ENCODE measurements at regions not wholly inside any gene's neighbourhood (a gene's known extent, or its start where the extent isn't known, plus 50 kb on each side); places are given as distances from the start of the nearest gene placed in this dataset.

DNA sequence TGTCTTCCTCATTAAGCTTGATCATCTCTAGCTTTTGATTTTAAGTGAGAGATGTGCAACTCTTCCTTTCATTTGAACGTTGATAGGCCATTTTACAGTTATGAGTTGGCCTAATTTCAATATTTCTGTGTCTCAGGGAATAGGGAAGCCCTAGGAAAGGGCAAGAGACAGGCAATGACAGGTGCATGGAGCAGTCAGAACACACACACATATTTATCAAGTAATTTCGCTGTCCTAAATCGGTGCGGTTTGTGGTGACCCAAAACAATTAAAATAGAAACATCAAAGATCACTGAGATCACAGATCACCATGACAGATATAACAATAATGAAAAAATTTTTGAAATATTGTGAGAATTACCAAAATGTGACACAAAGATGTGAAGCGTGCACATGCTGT is 87.7 kb upstream of the LSM6 start:
- intact Hi-C loops (cut with DNase I; ENCODE audit: low total_unique reads): no loop called here
- H3K27ac ChIP-seq: no peak overlapping the region
- no peaks in the 10 kb centered on the region for H3K36me3 ChIP-seq
- 86 to 92% (median 89%) methylated on average over 5 of the region's 5 CpGs for WGBS, 5 donors
- no peaks in the 10 kb centered on the region for H3K27me3 ChIP-seq
- no peak for DNase-seq
- TF ChIP-seq POLR2AphosphoS5 (IDR thresholded peaks at IDR 0.05) (no peak), EP300 (IDR thresholded peaks at IDR 0.05) (no peak)
- H3K9me3 ChIP-seq: no peaks in the 10 kb centered on the region
- no peaks in the 10 kb centered on the region for H3K4me1 ChIP-seq
- H3K4me3 ChIP-seq: no peak overlapping the region

- no peak for DNase-seq
- WGBS, 5 donors: 82 to 90% (median 89%) methylated on average over 6 of the region's 6 CpGs
- H3K36me3 ChIP-seq: no peaks in the 10 kb centered on the region
- intact Hi-C loops (cut with DNase I; ENCODE audit: low total_unique reads): no loop called here
- H3K9me3 ChIP-seq: no peaks in the 10 kb centered on the region
- no peak overlapping the region for H3K4me3 ChIP-seq
- H3K27me3 ChIP-seq: no peaks in the 10 kb centered on the region
- no peaks in the 10 kb centered on the region for H3K4me1 ChIP-seq
- H3K27ac ChIP-seq: no peak overlapping the region
- TF ChIP-seq POLR2AphosphoS5 (IDR thresholded peaks at IDR 0.05) (no peak), EP300 (IDR thresholded peaks at IDR 0.05) (no peak), CTCF (IDR thresholded peaks at IDR 0.05) (no peak), POLR2A (IDR thresholded peaks at IDR 0.05) (no peak)
Observed at GRCh38 chr4:146076081-146076480, 99.4 kb upstream of the LSM6 start.

GRCh38 chr4:146073517-146073916 is 102.0 kb upstream of the LSM6 start:
- Histone ChIP-seq H3K27ac (no peak overlapping the region), H3K36me3 (no peaks in the 10 kb centered on the region), H3K4me1 (no peaks in the 10 kb centered on the region), H3K4me3 (no peak overlapping the region), H3K9me3 (no peaks in the 10 kb centered on the region), H3K27me3 (no peaks in the 10 kb centered on the region)
- WGBS, 5 donors: 58 to 84% (median 82%) methylated on average over 3 of the region's 3 CpGs
- no peak for DNase-seq
- TF ChIP-seq EP300 (IDR thresholded peaks at IDR 0.05) (no peak), CTCF (IDR thresholded peaks at IDR 0.05) (no peak), POLR2A (IDR thresholded peaks at IDR 0.05) (no peak), POLR2AphosphoS5 (IDR thresholded peaks at IDR 0.05) (no peak)
- intact Hi-C loops (cut with DNase I; ENCODE audit: low total_unique reads): no loop called here

GRCh38 chr4:146072376-146072775 is 103.1 kb upstream of the LSM6 start:
- Histone ChIP-seq H3K4me3 (no peak overlapping the region), H3K27me3 (no peaks in the 10 kb centered on the region), H3K27ac (no peak overlapping the region), H3K9me3 (no peaks in the 10 kb centered on the region), H3K4me1 (no peaks in the 10 kb centered on the region), H3K36me3 (no peaks in the 10 kb centered on the region)
- no peak for DNase-seq
- 73 to 79% (median 76%) methylated on average over 1 of the region's 1 CpG for WGBS, 5 donors
- intact Hi-C loops (cut with DNase I; ENCODE audit: low total_unique reads): no loop called here
- no peak for TF ChIP-seq CTCF (IDR thresholded peaks at IDR 0.05)
- TF ChIP-seq POLR2A (IDR thresholded peaks at IDR 0.05): no peak
- TF ChIP-seq EP300 (IDR thresholded peaks at IDR 0.05): no peak

GRCh38 chr4:146071390-146071789 is 104.1 kb upstream of the LSM6 start:
- Histone ChIP-seq H3K27me3 (no peaks in the 10 kb centered on the region), H3K4me3 (no peak overlapping the region)
- WGBS, 5 donors: 76 to 80% (median 77%) methylated on average over 5 of the region's 5 CpGs

More at GRCh38 chr4:146071390-146071789, 104.1 kb upstream of the LSM6 start:
- H3K9me3 ChIP-seq: no peaks in the 10 kb centered on the region
- intact Hi-C loops (cut with DNase I; ENCODE audit: low total_unique reads): no loop called here
- no peak for DNase-seq
- H3K4me1 ChIP-seq: no peaks in the 10 kb centered on the region
- H3K36me3 ChIP-seq: no peaks in the 10 kb centered on the region
- TF ChIP-seq EP300 (IDR thresholded peaks at IDR 0.05) (no peak), CTCF (IDR thresholded peaks at IDR 0.05) (no peak), POLR2A (IDR thresholded peaks at IDR 0.05) (no peak), POLR2AphosphoS5 (IDR thresholded peaks at IDR 0.05) (no peak)
- H3K27ac ChIP-seq: no peak overlapping the region
